ENCODE measurements at regions not wholly inside any gene's neighbourhood (a gene's known extent, or its start where the extent isn't known, plus 50 kb on each side); places are given as distances from the start of the nearest gene placed in this dataset.

DNA sequence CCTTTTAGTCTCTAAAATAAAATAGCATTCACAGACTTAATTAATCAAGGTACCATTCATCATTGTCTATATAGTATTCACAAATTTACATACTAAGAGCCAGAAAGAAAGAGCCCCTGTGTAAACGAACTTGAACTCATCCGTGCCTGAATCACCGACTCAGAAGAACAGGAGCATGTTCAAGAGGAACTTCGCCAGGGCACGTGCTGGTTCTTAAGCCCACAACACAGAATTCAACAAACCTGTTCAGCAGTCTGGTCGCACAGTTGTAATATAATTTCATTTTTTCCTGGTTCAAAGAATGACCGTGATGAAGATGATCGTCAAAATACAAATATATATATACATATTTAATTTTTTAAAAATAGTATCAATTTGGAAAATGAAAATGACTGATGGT, 141.9 kb downstream of the CETN3 start:
- TF ChIP-seq, protein P1, sequence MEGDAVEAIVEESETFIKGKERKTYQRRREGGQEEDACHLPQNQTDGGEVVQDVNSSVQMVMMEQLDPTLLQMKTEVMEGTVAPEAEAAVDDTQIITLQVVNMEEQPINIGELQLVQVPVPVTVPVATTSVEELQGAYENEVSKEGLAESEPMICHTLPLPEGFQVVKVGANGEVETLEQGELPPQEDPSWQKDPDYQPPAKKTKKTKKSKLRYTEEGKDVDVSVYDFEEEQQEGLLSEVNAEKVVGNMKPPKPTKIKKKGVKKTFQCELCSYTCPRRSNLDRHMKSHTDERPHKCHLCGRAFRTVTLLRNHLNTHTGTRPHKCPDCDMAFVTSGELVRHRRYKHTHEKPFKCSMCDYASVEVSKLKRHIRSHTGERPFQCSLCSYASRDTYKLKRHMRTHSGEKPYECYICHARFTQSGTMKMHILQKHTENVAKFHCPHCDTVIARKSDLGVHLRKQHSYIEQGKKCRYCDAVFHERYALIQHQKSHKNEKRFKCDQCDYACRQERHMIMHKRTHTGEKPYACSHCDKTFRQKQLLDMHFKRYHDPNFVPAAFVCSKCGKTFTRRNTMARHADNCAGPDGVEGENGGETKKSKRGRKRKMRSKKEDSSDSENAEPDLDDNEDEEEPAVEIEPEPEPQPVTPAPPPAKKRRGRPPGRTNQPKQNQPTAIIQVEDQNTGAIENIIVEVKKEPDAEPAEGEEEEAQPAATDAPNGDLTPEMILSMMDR (IDR thresholded peaks at IDR 0.05): no peak
- no peak for TF ChIP-seq POLR2A (IDR thresholded peaks at IDR 0.05)
